Adipocyte (in vitro differentiated cells): ENCODE measurements at regions not wholly inside any gene's neighbourhood (a gene's known extent, or its start where the extent isn't known, plus 50 kb on each side); places are given as distances from the start of the nearest gene placed in this dataset.
A peak's percentile ranks its signal among the peaks of the same experiment; 100 is the strongest.
"Not testable (repeated sequence)": the region's sequence is repeated elsewhere in the genome, so short reads cannot be mapped to it uniquely, and the experiment has no call there.

Experiments
- DNase-seq: peaks from one replicate; pipeline ENCODE4 v3.0.0-alpha.2; 2015; ENCODE audit warnings: low read depth
- H3K27me3 ChIP-seq: replicated peaks from 2 replicates; pipeline ENCODE4 v1.7.0; 2013; ENCODE audit warnings: mild to moderate bottlenecking, low read length, moderate library complexity; ENCODE audit not compliant: control insufficient read depth, insufficient read depth
- H3K36me3 ChIP-seq: 2 replicates; pipeline ENCODE4 v1.7.0; 2013; ENCODE audit warnings: low read length, mild to moderate bottlenecking, moderate library complexity; ENCODE audit not compliant: control insufficient read depth, insufficient read depth, severe bottlenecking
- H3K4me1 ChIP-seq: 2 replicates; pipeline ENCODE4 v1.7.0; 2013; ENCODE audit warnings: mild to moderate bottlenecking, low read length, moderate library complexity; ENCODE audit not compliant: control insufficient read depth, insufficient read depth
- H3K4me3 ChIP-seq: 2 replicates; pipeline ENCODE4 v1.7.0; 2013; ENCODE audit warnings: mild to moderate bottlenecking, low read length, moderate library complexity
- H3K9ac ChIP-seq: 2 replicates; pipeline ENCODE4 v1.7.0; 2013; ENCODE audit warnings: mild to moderate bottlenecking, low read length, moderate library complexity
- H3K9me3 ChIP-seq: 2 replicates; pipeline ENCODE4 v1.7.0; 2013; ENCODE audit warnings: mild to moderate bottlenecking, low read length, moderate library complexity; ENCODE audit not compliant: control insufficient read depth

- no peaks in the 10 kb centered on the region for H3K36me3 ChIP-seq
- H3K27me3 ChIP-seq = no peaks in the 10 kb centered on the region
- H3K9me3 ChIP-seq = no peaks in the 10 kb centered on the region
- peaks cover 42% of the 10 kb centered on the region for H3K4me1 ChIP-seq
- no peak for DNase-seq
- H3K4me3 ChIP-seq = no peak overlapping the region
- H3K9ac ChIP-seq = no peak overlapping the region
Measured at GRCh38 chr10:22824520-22824919, 103.3 kb upstream of the ARMC3 start.

GRCh38 chr10:22823109-22823508 lies 104.7 kb upstream of the ARMC3 start:
- H3K36me3 ChIP-seq = no peaks in the 10 kb centered on the region
- H3K27me3 ChIP-seq = no peaks in the 10 kb centered on the region
- no peak overlapping the region for H3K9ac ChIP-seq
- DNase-seq = peak; percentile 49
- H3K4me1 ChIP-seq = peaks cover 30% of the 10 kb centered on the region
- H3K9me3 ChIP-seq = no peaks in the 10 kb centered on the region
- H3K4me3 ChIP-seq = no peak overlapping the region

- not testable (repeated sequence) for H3K4me3 ChIP-seq, DNase-seq, H3K9me3 ChIP-seq, H3K9ac ChIP-seq, H3K27me3 ChIP-seq, H3K36me3 ChIP-seq
- H3K4me1 ChIP-seq = peaks cover 34% of the 10 kb centered on the region
Measured at GRCh38 chr10:22821921-22822320, 105.9 kb upstream of the ARMC3 start.

- DNase-seq = peak; percentile 30
- H3K36me3 ChIP-seq = no peaks in the 10 kb centered on the region
- no peak overlapping the region for H3K9ac ChIP-seq
- no peaks in the 10 kb centered on the region for H3K27me3 ChIP-seq
- H3K4me1 ChIP-seq = peaks cover 37% of the 10 kb centered on the region
- H3K4me3 ChIP-seq = no peak overlapping the region
- no peaks in the 10 kb centered on the region for H3K9me3 ChIP-seq
Measured at GRCh38 chr10:22821501-22821900, 106.4 kb upstream of the ARMC3 start.

- Histone ChIP-seq H3K4me1 (peaks cover 15% of the 10 kb centered on the region), H3K9me3 (no peaks in the 10 kb centered on the region), H3K4me3 (no peak overlapping the region), H3K36me3 (no peaks in the 10 kb centered on the region), H3K27me3 (no peaks in the 10 kb centered on the region), H3K9ac (no peak overlapping the region)
- peak; percentile 65 for DNase-seq
Measured at GRCh38 chr10:22816298-22816653, 101.9 kb upstream of the PIP4K2A start.

GRCh38 chr10:22810643-22811465 lies 96.5 kb upstream of the PIP4K2A start:
- no peaks in the 10 kb centered on the region for H3K27me3 ChIP-seq
- no peaks in the 10 kb centered on the region for H3K9me3 ChIP-seq
- DNase-seq = no peak
- peaks cover 5% of the 10 kb centered on the region for H3K4me1 ChIP-seq
- no peak overlapping the region for H3K4me3 ChIP-seq
- no peaks in the 10 kb centered on the region for H3K36me3 ChIP-seq
- no peak overlapping the region for H3K9ac ChIP-seq

- Histone ChIP-seq H3K4me1 (peaks cover 35% of the 10 kb centered on the region), H3K36me3 (no peaks in the 10 kb centered on the region), H3K27me3 (no peaks in the 10 kb centered on the region), H3K9ac (no peak overlapping the region), H3K9me3 (no peaks in the 10 kb centered on the region), H3K4me3 (no peak overlapping the region)
- DNase-seq = no peak
Measured at GRCh38 chr10:22807238-22807637, 92.9 kb upstream of the PIP4K2A start.

GRCh38 chr10:22805304-22805703 lies 90.9 kb upstream of the PIP4K2A start:
- Histone ChIP-seq H3K27me3 (no peaks in the 10 kb centered on the region), H3K36me3 (no peaks in the 10 kb centered on the region), H3K4me1 (peaks cover 35% of the 10 kb centered on the region), H3K4me3 (peak overlapping the region; percentile 22), H3K9me3 (no peaks in the 10 kb centered on the region), H3K9ac (no peak overlapping the region)
- DNase-seq = peak; percentile 81

- no peaks in the 10 kb centered on the region for H3K27me3 ChIP-seq
- H3K4me1 ChIP-seq = peaks cover 38% of the 10 kb centered on the region
- H3K4me3 ChIP-seq = peak overlapping the region; percentile 23
- no peaks in the 10 kb centered on the region for H3K36me3 ChIP-seq
- no peak overlapping the region for H3K9ac ChIP-seq
- H3K9me3 ChIP-seq = no peaks in the 10 kb centered on the region
- peak; percentile 84 for DNase-seq
Measured at GRCh38 chr10:22803261-22803885, 89.0 kb upstream of the PIP4K2A start.

GRCh38 chr10:22801785-22802184 lies 87.4 kb upstream of the PIP4K2A start:
- H3K9me3 ChIP-seq = peaks cover 3% of the 10 kb centered on the region
- H3K36me3 ChIP-seq = no peaks in the 10 kb centered on the region
- no peak for DNase-seq
- peaks cover 38% of the 10 kb centered on the region for H3K4me1 ChIP-seq
- no peak overlapping the region for H3K4me3 ChIP-seq
- no peaks in the 10 kb centered on the region for H3K27me3 ChIP-seq
- no peak overlapping the region for H3K9ac ChIP-seq

GRCh38 chr10:22797796-22798195 lies 83.4 kb upstream of the PIP4K2A start:
- not testable (repeated sequence) for H3K4me1 ChIP-seq, H3K27me3 ChIP-seq, H3K36me3 ChIP-seq, H3K9ac ChIP-seq, H3K4me3 ChIP-seq, H3K9me3 ChIP-seq, DNase-seq
